ENCODE measurements at regions not wholly inside any gene's neighbourhood (a gene's known extent, or its start where the extent isn't known, plus 50 kb on each side); places are given as distances from the start of the nearest gene placed in this dataset.

GRCh38 chr12:69101505-69101904 is 137.9 kb upstream of the CPSF6 start:
- Histone ChIP-seq H3K9me3 (no peaks in the 10 kb centered on the region), H3K4me1 (no peaks in the 10 kb centered on the region), H3K36me3 (no peaks in the 10 kb centered on the region), H3K4me3 (no peak overlapping the region), H3K27me3 (no peaks in the 10 kb centered on the region), H3K27ac (replicated peaks in 1 of 4) (no peak overlapping the region)
- WGBS = 84% methylated on average over 4 of the region's 4 CpGs
- DNase-seq (ENCODE audit: extremely low spot score) = no peak
- intact Hi-C loops (cut with DNase I) = no loop called here
- TF ChIP-seq POLR2A (IDR thresholded peaks at IDR 0.05; ENCODE audit: low read depth) = no peak
- TF ChIP-seq EP300 (IDR thresholded peaks at IDR 0.05) = no peak
- no peak for TF ChIP-seq POLR2AphosphoS5 (IDR thresholded peaks at IDR 0.05)
- no peak for TF ChIP-seq CTCF (IDR thresholded peaks at IDR 0.05)

GRCh38 chr12:69102856-69103255 is 136.5 kb upstream of the CPSF6 start:
- Histone ChIP-seq H3K9me3 (no peaks in the 10 kb centered on the region), H3K4me3 (no peak overlapping the region), H3K27ac (replicated peaks in 1 of 4) (no peak overlapping the region), H3K4me1 (peaks cover 1 to 6% (median 5%) of the 10 kb centered on the region in 4 donors), H3K36me3 (no peaks in the 10 kb centered on the region), H3K27me3 (no peaks in the 10 kb centered on the region)
- DNase-seq (ENCODE audit: extremely low spot score) = no peak
- 72% methylated on average over 3 of the region's 3 CpGs for WGBS
- TF ChIP-seq CTCF (IDR thresholded peaks at IDR 0.05) = no peak
- intact Hi-C loops (cut with DNase I) = no loop called here

GRCh38 chr12:69105101-69105962 is 134.0 kb upstream of the CPSF6 start:
- H3K27me3 ChIP-seq = no peaks in the 10 kb centered on the region
- no peaks in the 10 kb centered on the region for H3K36me3 ChIP-seq
- H3K9me3 ChIP-seq = no peaks in the 10 kb centered on the region
- H3K4me3 ChIP-seq = no peak overlapping the region
- intact Hi-C loops (cut with DNase I) = no loop called here
- no peak overlapping the region for H3K27ac ChIP-seq (replicated peaks in 1 of 4)
- TF ChIP-seq CTCF (IDR thresholded peaks at IDR 0.05) (no peak), POLR2AphosphoS5 (IDR thresholded peaks at IDR 0.05) (no peak), POLR2A (IDR thresholded peaks at IDR 0.05; ENCODE audit: low read depth) (no peak), EP300 (IDR thresholded peaks at IDR 0.05) (no peak)
- 91% methylated on average over 3 of the region's 3 CpGs for WGBS
- no peak for DNase-seq (ENCODE audit: extremely low spot score)
- H3K4me1 ChIP-seq = peaks cover 4 to 18% (median 15%) of the 10 kb centered on the region in 4 donors

GRCh38 chr12:69106482-69107118 is 132.8 kb upstream of the CPSF6 start:
- peaks cover 4 to 18% (median 15%) of the 10 kb centered on the region in 4 donors for H3K4me1 ChIP-seq
- intact Hi-C loops (cut with DNase I) = no loop called here

More at GRCh38 chr12:69106482-69107118, 132.8 kb upstream of the CPSF6 start:
- TF ChIP-seq POLR2A (IDR thresholded peaks at IDR 0.05; ENCODE audit: low read depth) (no peak), POLR2AphosphoS5 (IDR thresholded peaks at IDR 0.05) (no peak), EP300 (IDR thresholded peaks at IDR 0.05) (no peak), CTCF (IDR thresholded peaks at IDR 0.05) (no peak)
- no peak for DNase-seq (ENCODE audit: extremely low spot score)
- Histone ChIP-seq H3K27me3 (no peaks in the 10 kb centered on the region), H3K27ac (replicated peaks in 1 of 4) (no peak overlapping the region), H3K4me3 (no peak overlapping the region), H3K9me3 (no peaks in the 10 kb centered on the region), H3K36me3 (no peaks in the 10 kb centered on the region)
- WGBS = 86% methylated on average over 2 of the region's 2 CpGs

All from esophagus muscularis mucosa (tissue), 4 donors.